ENCODE measurements at regions not wholly inside any gene's neighbourhood (a gene's known extent, or its start where the extent isn't known, plus 50 kb on each side); places are given as distances from the start of the nearest gene placed in this dataset.

DNA sequence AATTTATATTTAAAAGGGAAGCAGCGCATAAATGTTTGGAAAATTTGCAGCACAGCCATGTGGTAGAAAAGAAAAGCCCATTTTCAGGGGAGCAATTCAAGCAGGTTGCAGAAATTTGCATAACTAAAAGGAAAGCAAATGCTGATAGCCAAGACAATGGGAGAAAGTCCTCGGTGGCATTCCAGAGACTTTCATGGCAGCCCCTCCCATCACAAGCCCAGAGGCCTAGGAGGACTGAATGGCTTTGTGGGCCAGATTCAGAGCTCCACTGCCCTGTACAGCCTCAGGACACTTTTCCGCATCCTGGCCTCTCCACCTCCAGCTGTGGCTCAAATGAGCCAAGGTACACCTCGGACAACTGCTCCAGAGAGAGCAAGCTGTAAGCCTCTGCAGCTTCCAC, 462.9 kb downstream of the CDK5RAP2 start:
- DNase-seq (ENCODE audit: low read depth): no peak

DNA sequence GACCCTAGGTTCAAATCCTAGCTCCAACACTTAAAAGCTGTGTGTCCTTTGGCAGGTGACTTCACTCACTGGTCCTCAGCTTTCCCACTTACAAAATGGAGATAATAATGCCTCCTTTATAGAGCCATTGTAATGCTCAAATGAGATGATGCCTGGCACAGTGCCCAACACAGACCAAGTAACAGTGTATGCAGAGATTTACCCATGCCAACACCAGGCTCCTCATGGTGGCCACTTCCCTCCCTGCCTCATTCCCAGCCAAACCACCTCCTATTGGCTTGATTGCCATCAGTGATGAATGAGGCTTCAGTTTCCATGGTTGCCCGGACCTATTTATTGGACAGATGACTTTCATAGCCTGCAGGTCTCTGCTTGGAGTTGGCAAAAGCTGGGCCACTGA, 469.4 kb downstream of the CDK5RAP2 start:
- no peak for DNase-seq (ENCODE audit: low read depth)

DNA sequence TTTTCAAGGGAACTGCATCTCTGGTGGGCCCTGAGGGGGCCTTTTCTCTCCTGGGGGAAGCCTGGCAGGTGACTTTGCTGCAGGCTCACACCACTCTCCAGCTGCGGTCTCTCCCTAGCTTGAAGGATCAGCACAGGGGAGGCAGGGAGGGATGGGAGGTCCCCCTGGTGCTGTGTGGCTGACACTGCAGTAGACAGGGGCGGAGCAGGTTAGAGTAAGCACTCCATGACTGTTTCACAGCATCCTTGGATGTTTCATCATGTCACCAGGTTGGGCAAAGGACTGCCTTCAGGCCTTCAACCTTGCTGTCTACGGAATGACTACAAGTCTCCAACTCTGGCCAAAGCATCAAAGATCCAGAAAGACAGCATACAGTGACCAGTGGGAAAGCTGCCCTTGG, 470.7 kb downstream of the CDK5RAP2 start:
- no peak for DNase-seq (ENCODE audit: low read depth)

DNA sequence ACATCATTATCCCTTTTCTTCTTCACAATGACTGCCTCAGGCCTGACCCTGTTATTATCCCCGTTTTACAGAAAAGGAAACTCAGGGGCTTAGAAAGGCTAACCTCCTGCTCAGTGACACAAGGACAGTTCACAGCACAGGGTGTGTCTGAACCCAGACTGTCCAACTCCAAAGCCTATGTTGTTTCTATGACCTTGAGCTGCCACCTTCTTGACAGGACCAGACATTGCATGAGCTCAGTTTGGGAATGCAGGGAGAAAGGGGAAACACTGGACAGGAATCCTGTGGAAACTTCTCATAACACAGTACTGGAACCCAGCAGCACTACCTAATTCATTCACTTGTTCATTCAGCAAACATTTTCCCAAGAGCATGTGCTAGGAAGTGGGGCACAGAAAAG, 472.8 kb downstream of the CDK5RAP2 start:
- no peak for DNase-seq (ENCODE audit: low read depth)

DNA sequence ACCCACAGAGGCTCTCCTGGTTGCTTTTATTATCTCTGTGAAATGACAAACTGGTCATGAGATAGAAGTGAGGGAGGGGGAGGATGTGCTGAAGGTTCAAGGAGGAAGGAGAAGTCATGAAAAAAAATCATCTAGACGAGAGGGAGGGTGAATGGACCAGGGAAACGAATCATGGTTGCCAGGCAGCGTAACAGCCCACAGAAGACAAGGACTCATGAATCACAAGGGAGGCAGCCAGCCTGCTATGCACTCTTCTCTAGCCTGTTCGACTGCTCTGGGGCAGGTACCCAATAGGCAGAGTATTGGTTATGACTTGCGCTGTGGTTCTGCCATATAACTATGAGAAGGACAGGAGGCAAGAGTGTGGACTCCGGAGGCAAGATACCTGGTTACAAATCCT, 475.2 kb downstream of the CDK5RAP2 start:
- no peak for DNase-seq (ENCODE audit: low read depth)

DNA sequence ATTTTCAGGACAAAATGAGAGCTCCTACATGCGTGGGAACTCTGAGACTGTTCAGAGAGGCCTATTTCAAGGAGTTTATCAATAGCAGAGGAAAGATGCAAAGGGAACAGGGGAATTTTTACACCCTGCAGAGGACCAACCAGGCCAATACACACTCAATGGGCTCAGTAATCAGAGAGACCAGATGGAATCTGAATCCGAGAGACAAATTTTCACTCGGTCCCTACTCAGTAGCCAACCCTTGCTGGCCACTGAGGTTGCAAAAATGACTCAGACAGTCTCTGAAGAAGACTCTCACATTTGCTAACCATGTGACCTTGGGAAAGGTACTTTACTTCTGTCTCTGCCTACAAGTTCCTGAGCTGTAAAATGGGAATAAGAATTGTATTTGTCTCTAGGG, 479.4 kb downstream of the CDK5RAP2 start:
- no peak for DNase-seq (ENCODE audit: low read depth)

DNA sequence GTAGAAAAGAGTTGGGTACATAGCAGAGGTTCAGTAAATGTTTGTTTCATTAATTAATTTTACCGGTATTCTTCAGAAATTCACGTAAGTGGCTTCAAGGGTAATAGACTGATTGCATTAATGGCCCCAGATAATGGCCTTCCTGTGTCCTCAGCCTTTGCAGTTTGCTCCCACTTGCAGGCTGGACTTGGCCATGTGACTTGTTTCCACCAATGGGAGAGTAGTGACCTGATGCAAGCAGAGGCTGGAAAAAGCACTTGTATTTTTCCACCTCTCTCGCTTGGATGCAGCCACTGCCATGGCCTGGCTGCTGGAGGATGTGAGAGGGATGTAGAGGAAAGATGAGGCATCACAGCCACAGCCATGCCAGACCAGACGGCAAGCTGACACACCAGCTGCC, 480.9 kb downstream of the CDK5RAP2 start:
- DNase-seq (ENCODE audit: low read depth): no peak

DNA sequence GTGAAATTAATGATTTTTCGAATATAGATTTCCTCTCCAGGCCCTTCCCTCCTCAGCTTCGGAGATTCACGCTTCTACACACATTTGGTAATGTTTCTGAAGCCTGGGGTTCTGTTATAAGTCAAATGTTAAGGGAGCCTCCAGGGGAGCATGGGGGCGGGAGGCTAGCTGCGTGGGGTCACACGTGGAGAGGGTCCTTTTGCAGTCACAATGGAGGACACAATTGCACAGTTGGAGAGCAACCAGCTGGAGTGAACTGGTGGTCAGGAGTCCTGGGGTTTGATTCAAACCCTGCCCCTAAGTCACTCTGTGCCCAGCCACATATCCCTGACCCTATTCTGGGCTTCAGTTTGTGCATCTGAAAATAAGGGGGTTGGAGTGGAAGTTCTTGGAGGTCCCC, 481.4 kb downstream of the CDK5RAP2 start:
- DNase-seq (ENCODE audit: low read depth): no peak

DNA sequence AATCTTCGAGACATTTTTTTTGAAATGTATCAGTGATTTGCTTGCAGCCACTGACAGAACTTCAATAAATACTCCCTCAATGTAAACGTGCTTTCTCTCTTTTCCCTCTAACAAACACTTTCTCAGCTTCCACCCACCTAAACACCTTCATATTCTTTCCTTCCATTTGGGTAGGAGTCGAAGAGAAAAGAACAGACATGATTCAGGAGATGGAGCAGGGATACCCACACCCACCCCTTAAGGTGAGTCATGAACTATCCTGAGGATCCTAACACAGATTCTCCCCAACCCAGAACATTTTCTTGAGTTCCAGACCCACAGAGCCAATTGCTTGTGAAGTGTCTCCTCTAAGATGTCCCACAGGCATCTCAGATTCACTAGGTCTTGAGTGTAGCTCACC, 488.8 kb downstream of the CDK5RAP2 start:
- DNase-seq (ENCODE audit: low read depth): no peak

DNA sequence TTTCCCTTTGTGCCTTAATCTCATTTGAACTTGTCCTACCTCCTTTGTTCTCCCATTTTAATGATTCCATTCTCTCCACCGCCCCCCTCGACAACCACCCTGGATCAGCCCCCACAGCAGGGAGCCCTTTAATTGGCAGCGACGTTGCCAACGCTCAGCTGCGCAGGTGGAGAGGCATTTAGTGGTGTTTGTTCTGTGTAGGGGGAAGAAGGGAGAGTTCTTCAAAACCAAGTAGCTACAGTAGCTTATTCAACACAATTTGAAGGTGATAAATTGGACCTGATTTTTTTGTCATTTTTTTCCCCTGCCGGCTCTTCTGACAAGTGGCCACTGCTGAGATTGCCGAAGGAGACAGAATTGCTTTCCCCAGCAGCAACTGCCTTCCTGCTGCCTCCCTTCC, 499.1 kb downstream of the CDK5RAP2 start:
- DNase-seq (ENCODE audit: low read depth): no peak

DNA sequence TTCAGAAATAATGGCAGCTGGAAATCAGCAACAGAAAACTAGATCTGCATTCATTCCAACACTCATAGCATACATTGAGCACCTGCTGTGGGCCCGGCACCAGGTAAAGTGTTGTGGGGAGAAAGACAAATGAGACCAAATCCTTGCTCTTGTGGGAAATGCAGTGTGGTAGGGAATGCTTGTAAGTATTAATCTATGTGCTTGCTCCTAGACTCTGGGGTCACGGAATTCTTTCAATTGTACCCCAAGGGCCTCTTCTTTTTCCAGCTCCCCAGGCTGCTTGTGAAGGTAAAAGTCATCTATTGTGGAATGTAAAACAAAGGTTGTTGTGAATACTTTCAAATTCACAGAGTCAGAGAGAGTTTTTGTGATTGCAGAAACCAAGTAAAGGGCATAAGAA, 501.9 kb downstream of the CDK5RAP2 start:
- no peak for DNase-seq (ENCODE audit: low read depth)

DNA sequence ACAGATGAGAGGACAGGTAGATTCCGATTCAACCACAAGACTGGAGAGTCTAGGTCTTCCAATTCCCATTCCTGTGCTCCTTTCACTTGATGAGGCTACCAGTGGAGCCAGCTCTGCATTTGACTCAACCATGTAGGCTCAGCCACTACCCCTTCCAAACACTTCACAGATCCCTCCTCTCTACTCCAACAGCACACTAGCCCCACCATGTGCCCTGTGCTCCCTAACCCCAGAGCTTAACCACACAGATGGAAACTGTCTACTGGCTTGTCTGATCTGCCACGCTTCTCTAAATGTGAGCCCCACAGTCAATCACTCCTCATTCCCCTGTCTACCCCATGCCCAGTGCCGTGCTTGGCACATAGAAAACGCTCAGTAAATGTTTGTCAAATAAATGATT, 508.2 kb downstream of the CDK5RAP2 start:
- no peak for DNase-seq (ENCODE audit: low read depth)

DNA sequence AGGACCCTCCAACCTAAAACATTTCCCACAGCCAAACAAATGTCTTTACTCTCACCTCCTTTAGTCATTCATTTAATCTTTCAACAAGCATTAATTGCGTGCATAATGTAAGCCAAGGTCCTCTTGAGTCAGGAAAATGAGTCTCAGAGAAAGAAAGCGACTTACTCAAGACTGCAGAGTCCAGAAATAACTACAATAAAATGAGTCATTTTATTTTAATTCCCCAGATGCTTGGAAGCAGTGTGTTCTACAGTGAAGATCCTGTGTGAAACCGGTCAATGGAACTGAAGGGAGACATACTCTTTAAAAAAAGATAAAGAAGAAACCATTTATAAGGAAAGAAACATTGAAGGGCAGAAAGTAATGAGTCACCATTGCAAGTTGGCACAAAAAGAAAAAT, 513.7 kb downstream of the CDK5RAP2 start:
- no peak for DNase-seq (ENCODE audit: low read depth)

DNA sequence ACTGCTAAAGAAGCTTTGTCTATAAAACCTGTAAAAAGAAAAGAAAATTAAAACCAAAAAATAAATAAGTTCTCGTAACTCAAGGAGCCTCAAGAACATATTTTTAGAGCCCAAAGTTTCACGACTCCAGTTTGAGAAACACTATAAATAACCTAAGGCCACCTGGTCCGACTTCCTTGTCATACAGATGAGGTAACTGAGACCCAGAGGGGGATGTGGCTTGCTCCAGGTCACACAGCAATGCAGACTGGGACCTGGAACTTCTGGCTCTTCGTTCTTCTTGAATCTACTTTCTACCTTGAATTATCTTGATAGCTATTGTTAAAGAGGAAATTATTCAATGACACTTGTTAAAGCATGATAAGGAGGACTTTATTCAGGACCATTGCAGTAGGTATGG, 514.8 kb downstream of the CDK5RAP2 start:
- no peak for DNase-seq (ENCODE audit: low read depth)

DNA sequence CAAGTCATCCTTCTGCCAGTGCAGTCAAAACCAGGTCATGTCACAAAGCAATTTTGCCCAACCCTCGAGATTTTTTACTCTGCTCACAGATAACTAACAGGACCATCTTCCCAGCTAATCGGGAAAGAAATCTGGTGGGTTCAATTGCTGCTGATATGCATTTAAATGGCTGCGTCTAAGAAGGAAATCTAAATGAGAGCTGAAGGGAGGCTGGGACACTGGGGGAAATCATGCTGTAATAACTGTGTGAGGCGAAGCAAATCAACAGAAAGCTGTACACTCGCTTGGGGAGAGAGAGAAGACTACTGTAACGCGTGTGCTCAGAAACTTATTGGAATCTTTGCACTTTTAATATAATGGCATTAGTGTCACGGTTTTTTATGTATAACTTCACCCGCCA, 535.0 kb downstream of the CDK5RAP2 start:
- DNase-seq (ENCODE audit: low read depth): no peak

DNA sequence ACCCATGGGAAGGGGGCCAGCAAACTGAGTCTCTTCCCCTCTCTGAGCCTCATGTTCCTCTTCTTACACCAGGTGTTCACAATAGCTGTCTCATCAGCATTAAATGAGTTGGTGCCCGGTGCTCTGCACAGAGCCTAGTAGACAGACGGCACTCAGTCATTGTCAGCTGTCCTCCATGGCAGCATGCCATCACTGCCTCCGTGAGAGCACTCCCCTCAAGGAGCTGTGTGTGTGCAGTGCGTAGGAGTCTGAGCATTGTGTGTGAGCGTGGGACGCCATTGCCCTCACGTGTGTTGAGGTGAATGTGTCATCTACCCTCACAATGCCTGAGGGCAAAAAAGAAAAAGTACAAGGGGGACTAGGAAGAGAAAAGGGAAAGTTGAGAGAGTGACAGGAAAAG, 536.5 kb downstream of the CDK5RAP2 start:
- no peak for DNase-seq (ENCODE audit: low read depth)

DNA sequence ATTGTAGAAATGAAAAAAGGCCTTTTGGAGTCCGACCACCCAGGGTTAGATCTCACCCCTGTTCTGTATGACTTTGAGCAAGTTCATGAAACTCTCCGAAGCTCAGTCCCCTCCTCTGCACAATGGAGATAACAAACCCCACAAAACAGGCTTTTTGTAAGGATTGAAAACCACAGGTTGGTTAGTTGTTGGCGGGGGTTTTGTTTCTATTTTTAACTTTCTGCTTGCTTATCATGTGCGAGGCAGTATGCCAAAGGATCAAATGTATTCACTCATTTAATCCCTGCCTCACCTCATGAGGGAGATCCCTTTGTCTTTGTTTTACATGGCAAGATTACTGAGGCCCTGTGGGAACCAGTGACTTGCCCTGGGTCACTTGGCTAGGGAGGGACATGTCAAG, 539.1 kb downstream of the CDK5RAP2 start:
- DNase-seq (ENCODE audit: low read depth): no peak

DNA sequence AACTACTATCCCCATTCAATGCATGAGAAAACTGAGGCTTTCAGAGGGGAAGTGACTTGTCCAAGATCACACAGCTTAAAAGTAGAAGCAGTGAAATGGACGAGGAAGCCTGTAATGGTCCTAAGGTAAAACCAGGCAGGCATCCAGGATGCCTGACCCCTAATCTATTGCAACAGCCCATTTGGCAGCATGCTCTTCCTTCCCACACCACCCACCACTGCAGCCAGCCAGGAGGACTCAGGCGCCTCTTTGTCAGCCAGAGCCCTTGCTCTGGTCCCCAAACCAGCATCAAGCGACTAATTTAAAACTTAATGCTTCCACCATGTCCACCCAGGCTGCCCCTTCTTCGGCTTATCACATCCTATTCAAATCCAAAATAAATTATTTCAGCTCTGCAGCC, 541.6 kb downstream of the CDK5RAP2 start:
- no peak for DNase-seq (ENCODE audit: low read depth)

DNA sequence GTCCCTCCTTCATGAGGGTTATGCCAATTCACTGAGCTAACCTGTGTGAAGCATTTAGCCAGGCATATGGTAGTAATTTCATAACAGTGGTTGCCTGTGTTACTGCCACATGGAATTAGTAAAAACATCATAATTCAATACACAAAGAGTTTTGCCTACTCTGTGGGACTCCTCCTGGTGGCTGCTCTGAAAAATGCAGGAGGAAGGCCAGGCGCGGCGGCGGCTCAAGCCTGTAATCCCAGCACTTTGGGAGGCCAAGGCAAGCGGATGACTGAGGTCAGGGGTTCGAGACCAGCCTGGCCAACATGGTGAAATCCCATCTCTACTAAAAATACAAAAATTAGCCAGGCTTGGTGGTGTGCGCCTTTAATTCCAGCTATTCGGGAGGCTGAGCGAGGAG, 547.3 kb downstream of the CDK5RAP2 start:
- DNase-seq (ENCODE audit: low read depth): no peak

DNA sequence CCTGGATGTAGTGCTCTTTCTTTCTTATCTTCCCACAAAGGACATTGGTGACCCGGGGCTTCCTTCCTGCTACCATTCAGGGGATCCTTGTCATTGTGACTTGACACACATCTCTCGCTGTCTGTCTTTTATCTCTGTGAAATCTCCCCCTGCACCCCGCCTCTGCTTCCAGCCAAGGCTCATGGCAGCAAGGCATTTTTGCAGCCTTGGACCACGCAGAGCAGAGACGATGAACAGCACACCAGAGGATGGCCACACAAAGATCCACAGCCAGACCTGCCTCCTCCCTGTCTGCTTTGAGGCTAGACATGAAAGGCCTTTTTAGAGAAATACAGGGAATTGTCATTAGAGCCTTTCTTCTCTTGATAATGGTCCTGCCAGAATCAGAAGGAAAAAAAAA, 549.1 kb downstream of the CDK5RAP2 start:
- DNase-seq (ENCODE audit: low read depth): no peak

DNA sequence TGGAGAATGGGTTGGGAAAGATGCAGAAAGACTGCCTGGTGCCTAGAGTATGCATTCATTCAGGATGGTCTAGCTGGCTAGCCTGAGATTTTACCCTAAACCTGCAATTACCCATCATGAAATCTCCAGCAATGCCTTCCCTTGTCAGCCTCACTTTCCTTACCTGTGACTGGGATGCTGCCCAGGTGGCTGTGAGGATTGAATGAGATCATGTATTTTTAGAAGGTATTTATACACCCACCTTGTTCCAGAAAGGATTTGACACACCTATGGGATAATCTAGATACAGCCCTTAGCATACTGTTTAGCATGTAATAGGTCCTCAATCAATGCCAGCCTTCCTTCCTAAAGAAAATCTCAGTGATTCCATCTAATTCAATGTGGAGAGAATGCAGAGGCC, 561.4 kb downstream of the CDK5RAP2 start:
- DNase-seq (ENCODE audit: low read depth): no peak

DNA sequence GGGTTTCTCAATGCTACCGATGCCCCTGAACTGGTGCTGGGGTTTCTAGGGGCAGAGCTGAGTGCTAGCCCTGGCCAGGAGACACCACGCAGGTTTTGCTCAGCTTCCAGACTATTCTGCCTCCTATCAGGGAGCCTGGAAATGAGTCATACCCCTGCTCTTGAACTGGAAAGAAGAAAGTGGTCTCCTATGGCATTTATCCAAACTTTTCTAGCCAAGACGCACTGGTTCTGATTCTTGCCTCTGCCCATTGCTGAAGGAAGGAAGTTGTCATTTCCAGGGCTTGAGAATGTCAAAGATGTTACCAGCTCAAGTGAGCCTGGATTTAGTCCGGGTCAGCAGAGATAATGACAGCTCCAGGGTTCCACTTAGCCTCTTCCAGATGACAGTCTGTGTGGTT, 561.9 kb downstream of the CDK5RAP2 start:
- DNase-seq (ENCODE audit: low read depth): no peak

DNA sequence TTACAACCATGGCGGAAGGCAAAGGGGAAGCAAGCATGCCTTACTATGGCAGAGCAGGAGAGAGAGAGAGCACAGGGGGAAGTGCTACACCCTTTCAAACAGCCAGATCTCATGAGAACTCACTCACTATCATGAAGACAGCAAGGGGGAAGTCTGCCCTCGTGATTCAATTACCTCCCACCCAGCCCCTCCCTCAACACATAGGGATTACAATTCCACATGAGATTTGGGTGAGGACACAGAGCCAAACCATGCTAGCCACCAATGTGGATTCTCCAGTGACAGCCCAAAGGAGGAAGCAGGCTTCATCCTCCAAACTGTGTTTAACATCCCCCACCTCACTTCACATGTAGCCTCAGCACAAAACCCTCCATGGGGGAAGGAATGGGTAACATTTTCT, 563.7 kb downstream of the CDK5RAP2 start:
- no peak for DNase-seq (ENCODE audit: low read depth)

DNA sequence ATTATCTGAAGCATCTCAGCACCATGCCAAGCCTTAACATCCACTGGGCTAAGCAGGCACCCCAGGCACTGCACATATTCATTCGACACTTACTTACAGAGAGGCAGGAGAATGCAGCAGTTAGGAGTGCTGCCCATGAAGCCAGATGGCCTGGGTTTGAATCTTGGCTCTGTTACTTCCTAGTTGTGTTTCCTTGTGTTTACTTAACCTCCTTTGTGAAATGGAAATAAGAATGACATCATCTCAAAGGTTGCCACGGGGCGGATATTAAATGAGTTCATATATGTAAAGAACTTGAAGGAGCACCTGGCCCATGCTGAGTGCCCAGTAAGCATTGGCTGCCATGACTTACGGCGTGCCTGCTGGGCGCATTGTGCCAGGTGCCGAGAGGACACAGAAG, 565.2 kb downstream of the CDK5RAP2 start:
- no peak for DNase-seq (ENCODE audit: low read depth)

DNA sequence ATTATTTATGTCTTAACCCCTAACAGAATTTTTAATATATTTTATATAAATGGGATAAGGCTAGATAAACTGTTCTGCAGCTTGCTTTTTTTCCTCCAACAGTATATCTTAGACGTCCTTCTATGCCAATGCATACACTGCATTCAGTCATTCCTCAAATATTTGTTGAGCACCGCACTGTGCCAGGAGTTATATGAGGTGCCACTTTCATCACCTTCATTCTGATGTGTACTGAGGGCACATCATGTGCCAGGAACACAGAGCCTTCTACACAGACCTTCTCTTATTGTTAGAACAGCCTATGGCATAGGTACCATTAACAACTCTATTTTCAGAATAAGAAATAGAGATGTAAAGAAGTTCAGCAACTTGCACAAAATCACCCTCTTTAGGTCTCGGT, 570.1 kb downstream of the CDK5RAP2 start:
- DNase-seq (ENCODE audit: low read depth): no peak

DNA sequence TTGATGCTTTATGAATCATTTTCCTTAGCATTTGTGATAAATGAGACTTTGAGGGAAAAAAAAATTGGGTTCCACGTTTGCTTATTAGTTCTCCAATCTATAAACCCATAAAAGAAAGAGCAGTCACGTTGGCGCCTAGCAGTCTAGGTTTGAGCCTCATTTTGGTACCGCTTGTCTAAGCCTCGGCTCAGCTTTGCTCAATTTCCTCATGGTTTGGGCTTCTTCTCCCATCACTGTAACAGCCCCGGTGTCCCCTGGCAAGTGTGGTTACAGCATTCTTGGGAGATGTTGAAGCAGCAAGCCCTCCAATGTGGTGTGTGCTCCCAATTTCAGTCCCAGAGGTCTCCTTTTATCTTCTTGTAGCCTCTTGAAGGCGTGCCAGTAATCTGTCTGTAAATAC, 578.4 kb downstream of the CDK5RAP2 start:
- DNase-seq (ENCODE audit: low read depth): no peak
